GM23338 (cell line): ENCODE measurements at regions not wholly inside any gene's neighbourhood (a gene's known extent, or its start where the extent isn't known, plus 50 kb on each side); places are given as distances from the start of the nearest gene placed in this dataset.

Source experiments
- ATAC-seq: fragments of 200-7000 bp; cut with Tn5 transposase; 3 replicates; pipeline ENCODE4 v1.9.1; 2020
- DNase-seq: peaks from one replicate; pipeline ENCODE4 v3.0.0-alpha.2; 2015; ENCODE audit warnings: low spot score
- H2AFZ ChIP-seq: fragments of 200-600 bp; sonication (generic); 2 replicates; pipeline ENCODE4 v1.8.0; 2016; ENCODE audit warnings: antibody characterized with exemption, mild to moderate bottlenecking, moderate library complexity
- H3F3A ChIP-seq: fragments of 200-600 bp; sonication (generic); replicated peaks from 2 replicates; pipeline ENCODE4 v1.8.0; 2017; ENCODE audit warnings: antibody characterized with exemption, mixed run types, low read depth
- H3K27ac ChIP-seq: fragments of 200-600 bp; sonication (generic); 2 replicates; pipeline ENCODE4 v1.6.1; 2016; ENCODE audit warnings: low read depth
- H3K27me3 ChIP-seq: fragments of 200-600 bp; sonication (generic); 2 replicates; pipeline ENCODE4 v1.8.0; 2016; ENCODE audit warnings: mild to moderate bottlenecking, mixed run types, moderate library complexity; ENCODE audit not compliant: insufficient read depth
- H3K36me3 ChIP-seq: fragments of 200-600 bp; sonication (generic); 2 replicates; pipeline ENCODE4 v1.8.0; 2016; ENCODE audit warnings: mild to moderate bottlenecking; ENCODE audit not compliant: insufficient read depth
- H3K4me1 ChIP-seq: fragments of 200-600 bp; sonication (generic); 2 replicates; pipeline ENCODE4 v1.8.0; 2016; ENCODE audit warnings: mild to moderate bottlenecking, moderate library complexity; ENCODE audit not compliant: insufficient read depth
- H3K4me2 ChIP-seq: fragments of 200-600 bp; sonication (generic); 2 replicates; pipeline ENCODE4 v1.7.1; 2017; ENCODE audit warnings: mixed run types
- H3K4me3 ChIP-seq: fragments of 200-600 bp; sonication (generic); 2 replicates; pipeline ENCODE4 v1.6.1; 2016; ENCODE audit warnings: mixed run types
- H3K79me2 ChIP-seq: fragments of 200-600 bp; sonication (generic); replicated peaks from 2 replicates; pipeline ENCODE4 v1.8.0; 2017; ENCODE audit warnings: mild to moderate bottlenecking; ENCODE audit not compliant: insufficient read depth
- H3K9me2 ChIP-seq: fragments of 200-600 bp; sonication (generic); 2 replicates; pipeline ENCODE4 v1.8.0; 2017; ENCODE audit not compliant: insufficient read depth
- H4K20me1 ChIP-seq: fragments of 200-600 bp; sonication (generic); replicated peaks from 2 replicates; pipeline ENCODE4 v1.8.0; 2017; ENCODE audit warnings: mild to moderate bottlenecking; ENCODE audit not compliant: insufficient read depth
- H3K27ac Mint-ChIP-seq: 2 replicates; pipeline ENCODE4 v1.8.0; 2020; ENCODE audit warnings: inconsistent platforms, mild to moderate bottlenecking, moderate library complexity, mixed read lengths
- H3K27me3 Mint-ChIP-seq: 3 replicates; pipeline ENCODE4 v1.8.0; 2022; ENCODE audit warnings: low read depth, mild to moderate bottlenecking, moderate library complexity, mixed read lengths, inconsistent platforms; ENCODE audit not compliant: insufficient read depth, poor library complexity
- H3K36me3 Mint-ChIP-seq: 3 replicates; pipeline ENCODE4 v1.8.0; 2021; ENCODE audit warnings: low read depth, mild to moderate bottlenecking, inconsistent platforms, moderate library complexity, mixed read lengths
- H3K4me1 Mint-ChIP-seq: 3 replicates; pipeline ENCODE4 v1.8.0; 2020; ENCODE audit warnings: mild to moderate bottlenecking, inconsistent platforms, mixed read lengths
- H3K4me3 Mint-ChIP-seq: 3 replicates; pipeline ENCODE4 v1.8.0; 2021; ENCODE audit warnings: moderate library complexity, mild to moderate bottlenecking, inconsistent platforms, mixed read lengths
- H3K9me3 Mint-ChIP-seq: 3 replicates; pipeline ENCODE4 v1.8.0; 2020; ENCODE audit warnings: moderate library complexity, mild to moderate bottlenecking, inconsistent platforms, mixed read lengths
- CREB1 ChIP-seq: fragments of 250-450 bp; sonication (Bioruptor Pico); IDR thresholded peaks from 2 replicates; pipeline ENCODE4 v1.5.0; 2020; ENCODE audit warnings: low read depth, mild to moderate bottlenecking, moderate library complexity
- EZH2 ChIP-seq: fragments of 200-600 bp; sonication (generic); IDR thresholded peaks from one replicate; pipeline ENCODE4 v1.8.0; 2017; ENCODE audit warnings: antibody characterized with exemption, mild to moderate bottlenecking, low read depth; ENCODE audit not compliant: unreplicated experiment
- EZH2phosphoT487 ChIP-seq: fragments of 200-600 bp; sonication (generic); IDR thresholded peaks from one replicate; pipeline ENCODE4 v1.8.1; 2018; ENCODE audit warnings: antibody characterized with exemption; ENCODE audit not compliant: unreplicated experiment
- JUNB ChIP-seq: IDR thresholded peaks from one replicate; pipeline ENCODE4 v1.6.1; 2016; ENCODE audit warnings: antibody characterized with exemption; ENCODE audit not compliant: unreplicated experiment
- NANOG ChIP-seq: IDR thresholded peaks from 2 replicates; pipeline ENCODE4 v1.6.1; 2016; ENCODE audit warnings: antibody characterized with exemption, borderline replicate concordance
- POLR2AphosphoS5 ChIP-seq: IDR thresholded peaks from 2 replicates; pipeline ENCODE4 v1.6.1; 2016; ENCODE audit warnings: antibody characterized with exemption, low read depth
- STAT1 ChIP-seq: IDR thresholded peaks from one replicate; pipeline ENCODE4 v1.6.1; 2016; ENCODE audit warnings: antibody characterized with exemption; ENCODE audit not compliant: unreplicated experiment
- ZNF114 ChIP-seq: fragments of 250-450 bp; sonication (Bioruptor Pico); IDR thresholded peaks from 2 replicates; pipeline ENCODE4 v1.5.0; 2020; ENCODE audit warnings: mild to moderate bottlenecking, moderate library complexity
- ZNF331 ChIP-seq: fragments of 250-450 bp; sonication (Bioruptor Pico); IDR thresholded peaks from 2 replicates; pipeline ENCODE4 v1.5.0; 2020; ENCODE audit warnings: low read depth, mild to moderate bottlenecking, moderate library complexity
- TF ChIP-seq, protein P1 (sequence below): IDR thresholded peaks from 2 replicates; pipeline ENCODE4 v1.6.1; 2016; ENCODE audit warnings: antibody characterized with exemption
- TF ChIP-seq, protein P2 (sequence below): IDR thresholded peaks from one replicate; pipeline ENCODE4 v1.6.1; 2018; ENCODE audit warnings: antibody characterized with exemption; ENCODE audit not compliant: unreplicated experiment
- TF ChIP-seq, protein P3 (sequence below), 2 experiments: fragments of 200-600 bp in 1 of 2; sonication (generic) in 1 of 2; conservative IDR thresholded peaks; 2 replicates each; pipeline versions ENCODE4 v1.5.1 to v1.6.1; 2016 to 2017; ENCODE audit warnings: antibody characterized with exemption in 2 of 2, low read depth in 2 of 2, mild to moderate bottlenecking in 2 of 2, moderate library complexity in 1 of 2
- TF ChIP-seq, protein P4 (sequence below): fragments of 250-450 bp; sonication (Bioruptor Pico); IDR thresholded peaks from 2 replicates; pipeline ENCODE4 v1.5.0; 2020; ENCODE audit warnings: mild to moderate bottlenecking, moderate library complexity

DNA sequence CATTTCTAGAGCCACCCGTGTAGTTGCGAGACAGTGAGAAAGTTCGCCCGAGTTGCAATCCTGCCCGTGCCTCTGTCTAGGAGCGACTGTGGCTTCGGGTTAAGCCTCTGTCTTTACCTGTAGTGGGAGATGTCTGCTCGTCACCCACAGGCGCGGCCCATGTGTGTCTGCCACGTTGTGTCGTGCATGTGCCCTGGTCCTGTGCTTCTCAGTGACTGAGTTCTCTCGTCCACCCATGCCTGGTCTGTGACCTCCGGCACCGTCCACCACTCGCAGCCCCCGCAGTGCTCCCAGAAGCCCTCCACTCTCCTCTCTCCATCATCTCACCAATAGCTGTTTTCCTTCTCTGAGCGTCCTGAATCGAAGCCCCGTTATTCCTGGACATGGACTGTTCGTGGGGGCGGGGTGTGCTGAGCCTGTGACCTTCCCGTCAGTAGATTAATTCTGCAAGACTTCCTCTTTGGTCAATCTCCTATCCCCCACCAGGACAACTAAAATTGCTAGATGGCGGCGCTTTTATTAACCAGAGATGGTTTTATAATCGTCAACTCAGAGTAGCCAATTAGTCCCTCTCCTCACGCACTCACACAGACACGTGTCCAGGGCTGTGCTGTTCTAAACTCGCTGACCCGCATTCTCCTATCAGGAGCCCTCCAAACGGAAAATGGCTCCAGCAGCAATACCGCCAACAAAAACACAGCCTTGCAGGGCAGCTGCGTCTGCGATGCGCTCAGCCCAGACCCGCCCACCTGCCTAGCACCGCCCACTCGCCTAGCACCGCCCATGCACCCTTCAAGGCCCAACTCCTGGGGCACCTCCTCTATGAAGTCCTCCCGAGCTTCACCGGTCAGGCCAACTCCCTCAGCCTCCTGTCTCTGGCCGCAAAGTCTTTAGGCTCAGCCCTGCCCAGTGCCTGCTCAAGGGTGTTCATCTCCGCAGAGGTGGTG, 119.4 kb downstream of the TWIST2 start:
- no peaks in the 10 kb centered on the region for H3K4me1 ChIP-seq
- H3K9me3 Mint-ChIP-seq: no peaks in the 10 kb centered on the region; the same call in 2 of the 3 replicates
- no peaks in the 10 kb centered on the region for H3K9me2 ChIP-seq
- no peak overlapping the region for H3K4me3 Mint-ChIP-seq
- H4K20me1 ChIP-seq: no peaks in the 10 kb centered on the region
- H2AFZ ChIP-seq: peak overlapping the region; percentile 69
- H3K27me3 Mint-ChIP-seq: peaks cover 14% of the 10 kb centered on the region
- H3K27ac ChIP-seq: no peak overlapping the region
- ATAC-seq (peak; percentile 79), DNase-seq (peak; percentile 50)
- no peaks in the 10 kb centered on the region for H3K27me3 ChIP-seq
- no peaks in the 10 kb centered on the region for H3F3A ChIP-seq
- no peak overlapping the region for H3K4me3 ChIP-seq
- H3K79me2 ChIP-seq: no peaks in the 10 kb centered on the region
- no peaks in the 10 kb centered on the region; the same call in 2 of the 3 replicates for H3K36me3 Mint-ChIP-seq
- no peak overlapping the region for H3K27ac Mint-ChIP-seq
- H3K4me2 ChIP-seq: no peak overlapping the region
- TF ChIP-seq EZH2 (no peak), STAT1 (no peak), ZNF331 (CRISPR knock-in tag) (no peak), NANOG (no peak), POLR2AphosphoS5 (no peak), ZNF114 (CRISPR knock-in tag) (no peak), EZH2phosphoT487 (no peak), CREB1 (CRISPR knock-in tag) (no peak), JUNB (no peak)
- TF ChIP-seq, protein P1, sequence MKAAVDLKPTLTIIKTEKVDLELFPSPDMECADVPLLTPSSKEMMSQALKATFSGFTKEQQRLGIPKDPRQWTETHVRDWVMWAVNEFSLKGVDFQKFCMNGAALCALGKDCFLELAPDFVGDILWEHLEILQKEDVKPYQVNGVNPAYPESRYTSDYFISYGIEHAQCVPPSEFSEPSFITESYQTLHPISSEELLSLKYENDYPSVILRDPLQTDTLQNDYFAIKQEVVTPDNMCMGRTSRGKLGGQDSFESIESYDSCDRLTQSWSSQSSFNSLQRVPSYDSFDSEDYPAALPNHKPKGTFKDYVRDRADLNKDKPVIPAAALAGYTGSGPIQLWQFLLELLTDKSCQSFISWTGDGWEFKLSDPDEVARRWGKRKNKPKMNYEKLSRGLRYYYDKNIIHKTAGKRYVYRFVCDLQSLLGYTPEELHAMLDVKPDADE: no peak
- TF ChIP-seq, protein P2, sequence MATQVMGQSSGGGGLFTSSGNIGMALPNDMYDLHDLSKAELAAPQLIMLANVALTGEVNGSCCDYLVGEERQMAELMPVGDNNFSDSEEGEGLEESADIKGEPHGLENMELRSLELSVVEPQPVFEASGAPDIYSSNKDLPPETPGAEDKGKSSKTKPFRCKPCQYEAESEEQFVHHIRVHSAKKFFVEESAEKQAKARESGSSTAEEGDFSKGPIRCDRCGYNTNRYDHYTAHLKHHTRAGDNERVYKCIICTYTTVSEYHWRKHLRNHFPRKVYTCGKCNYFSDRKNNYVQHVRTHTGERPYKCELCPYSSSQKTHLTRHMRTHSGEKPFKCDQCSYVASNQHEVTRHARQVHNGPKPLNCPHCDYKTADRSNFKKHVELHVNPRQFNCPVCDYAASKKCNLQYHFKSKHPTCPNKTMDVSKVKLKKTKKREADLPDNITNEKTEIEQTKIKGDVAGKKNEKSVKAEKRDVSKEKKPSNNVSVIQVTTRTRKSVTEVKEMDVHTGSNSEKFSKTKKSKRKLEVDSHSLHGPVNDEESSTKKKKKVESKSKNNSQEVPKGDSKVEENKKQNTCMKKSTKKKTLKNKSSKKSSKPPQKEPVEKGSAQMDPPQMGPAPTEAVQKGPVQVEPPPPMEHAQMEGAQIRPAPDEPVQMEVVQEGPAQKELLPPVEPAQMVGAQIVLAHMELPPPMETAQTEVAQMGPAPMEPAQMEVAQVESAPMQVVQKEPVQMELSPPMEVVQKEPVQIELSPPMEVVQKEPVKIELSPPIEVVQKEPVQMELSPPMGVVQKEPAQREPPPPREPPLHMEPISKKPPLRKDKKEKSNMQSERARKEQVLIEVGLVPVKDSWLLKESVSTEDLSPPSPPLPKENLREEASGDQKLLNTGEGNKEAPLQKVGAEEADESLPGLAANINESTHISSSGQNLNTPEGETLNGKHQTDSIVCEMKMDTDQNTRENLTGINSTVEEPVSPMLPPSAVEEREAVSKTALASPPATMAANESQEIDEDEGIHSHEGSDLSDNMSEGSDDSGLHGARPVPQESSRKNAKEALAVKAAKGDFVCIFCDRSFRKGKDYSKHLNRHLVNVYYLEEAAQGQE: no peak
- TF ChIP-seq, protein P3, sequence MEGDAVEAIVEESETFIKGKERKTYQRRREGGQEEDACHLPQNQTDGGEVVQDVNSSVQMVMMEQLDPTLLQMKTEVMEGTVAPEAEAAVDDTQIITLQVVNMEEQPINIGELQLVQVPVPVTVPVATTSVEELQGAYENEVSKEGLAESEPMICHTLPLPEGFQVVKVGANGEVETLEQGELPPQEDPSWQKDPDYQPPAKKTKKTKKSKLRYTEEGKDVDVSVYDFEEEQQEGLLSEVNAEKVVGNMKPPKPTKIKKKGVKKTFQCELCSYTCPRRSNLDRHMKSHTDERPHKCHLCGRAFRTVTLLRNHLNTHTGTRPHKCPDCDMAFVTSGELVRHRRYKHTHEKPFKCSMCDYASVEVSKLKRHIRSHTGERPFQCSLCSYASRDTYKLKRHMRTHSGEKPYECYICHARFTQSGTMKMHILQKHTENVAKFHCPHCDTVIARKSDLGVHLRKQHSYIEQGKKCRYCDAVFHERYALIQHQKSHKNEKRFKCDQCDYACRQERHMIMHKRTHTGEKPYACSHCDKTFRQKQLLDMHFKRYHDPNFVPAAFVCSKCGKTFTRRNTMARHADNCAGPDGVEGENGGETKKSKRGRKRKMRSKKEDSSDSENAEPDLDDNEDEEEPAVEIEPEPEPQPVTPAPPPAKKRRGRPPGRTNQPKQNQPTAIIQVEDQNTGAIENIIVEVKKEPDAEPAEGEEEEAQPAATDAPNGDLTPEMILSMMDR (conservative IDR thresholded peaks at IDR 0.05; ENCODE audit: low read depth in 2 of 2): no peak
- TF ChIP-seq, protein P4, sequence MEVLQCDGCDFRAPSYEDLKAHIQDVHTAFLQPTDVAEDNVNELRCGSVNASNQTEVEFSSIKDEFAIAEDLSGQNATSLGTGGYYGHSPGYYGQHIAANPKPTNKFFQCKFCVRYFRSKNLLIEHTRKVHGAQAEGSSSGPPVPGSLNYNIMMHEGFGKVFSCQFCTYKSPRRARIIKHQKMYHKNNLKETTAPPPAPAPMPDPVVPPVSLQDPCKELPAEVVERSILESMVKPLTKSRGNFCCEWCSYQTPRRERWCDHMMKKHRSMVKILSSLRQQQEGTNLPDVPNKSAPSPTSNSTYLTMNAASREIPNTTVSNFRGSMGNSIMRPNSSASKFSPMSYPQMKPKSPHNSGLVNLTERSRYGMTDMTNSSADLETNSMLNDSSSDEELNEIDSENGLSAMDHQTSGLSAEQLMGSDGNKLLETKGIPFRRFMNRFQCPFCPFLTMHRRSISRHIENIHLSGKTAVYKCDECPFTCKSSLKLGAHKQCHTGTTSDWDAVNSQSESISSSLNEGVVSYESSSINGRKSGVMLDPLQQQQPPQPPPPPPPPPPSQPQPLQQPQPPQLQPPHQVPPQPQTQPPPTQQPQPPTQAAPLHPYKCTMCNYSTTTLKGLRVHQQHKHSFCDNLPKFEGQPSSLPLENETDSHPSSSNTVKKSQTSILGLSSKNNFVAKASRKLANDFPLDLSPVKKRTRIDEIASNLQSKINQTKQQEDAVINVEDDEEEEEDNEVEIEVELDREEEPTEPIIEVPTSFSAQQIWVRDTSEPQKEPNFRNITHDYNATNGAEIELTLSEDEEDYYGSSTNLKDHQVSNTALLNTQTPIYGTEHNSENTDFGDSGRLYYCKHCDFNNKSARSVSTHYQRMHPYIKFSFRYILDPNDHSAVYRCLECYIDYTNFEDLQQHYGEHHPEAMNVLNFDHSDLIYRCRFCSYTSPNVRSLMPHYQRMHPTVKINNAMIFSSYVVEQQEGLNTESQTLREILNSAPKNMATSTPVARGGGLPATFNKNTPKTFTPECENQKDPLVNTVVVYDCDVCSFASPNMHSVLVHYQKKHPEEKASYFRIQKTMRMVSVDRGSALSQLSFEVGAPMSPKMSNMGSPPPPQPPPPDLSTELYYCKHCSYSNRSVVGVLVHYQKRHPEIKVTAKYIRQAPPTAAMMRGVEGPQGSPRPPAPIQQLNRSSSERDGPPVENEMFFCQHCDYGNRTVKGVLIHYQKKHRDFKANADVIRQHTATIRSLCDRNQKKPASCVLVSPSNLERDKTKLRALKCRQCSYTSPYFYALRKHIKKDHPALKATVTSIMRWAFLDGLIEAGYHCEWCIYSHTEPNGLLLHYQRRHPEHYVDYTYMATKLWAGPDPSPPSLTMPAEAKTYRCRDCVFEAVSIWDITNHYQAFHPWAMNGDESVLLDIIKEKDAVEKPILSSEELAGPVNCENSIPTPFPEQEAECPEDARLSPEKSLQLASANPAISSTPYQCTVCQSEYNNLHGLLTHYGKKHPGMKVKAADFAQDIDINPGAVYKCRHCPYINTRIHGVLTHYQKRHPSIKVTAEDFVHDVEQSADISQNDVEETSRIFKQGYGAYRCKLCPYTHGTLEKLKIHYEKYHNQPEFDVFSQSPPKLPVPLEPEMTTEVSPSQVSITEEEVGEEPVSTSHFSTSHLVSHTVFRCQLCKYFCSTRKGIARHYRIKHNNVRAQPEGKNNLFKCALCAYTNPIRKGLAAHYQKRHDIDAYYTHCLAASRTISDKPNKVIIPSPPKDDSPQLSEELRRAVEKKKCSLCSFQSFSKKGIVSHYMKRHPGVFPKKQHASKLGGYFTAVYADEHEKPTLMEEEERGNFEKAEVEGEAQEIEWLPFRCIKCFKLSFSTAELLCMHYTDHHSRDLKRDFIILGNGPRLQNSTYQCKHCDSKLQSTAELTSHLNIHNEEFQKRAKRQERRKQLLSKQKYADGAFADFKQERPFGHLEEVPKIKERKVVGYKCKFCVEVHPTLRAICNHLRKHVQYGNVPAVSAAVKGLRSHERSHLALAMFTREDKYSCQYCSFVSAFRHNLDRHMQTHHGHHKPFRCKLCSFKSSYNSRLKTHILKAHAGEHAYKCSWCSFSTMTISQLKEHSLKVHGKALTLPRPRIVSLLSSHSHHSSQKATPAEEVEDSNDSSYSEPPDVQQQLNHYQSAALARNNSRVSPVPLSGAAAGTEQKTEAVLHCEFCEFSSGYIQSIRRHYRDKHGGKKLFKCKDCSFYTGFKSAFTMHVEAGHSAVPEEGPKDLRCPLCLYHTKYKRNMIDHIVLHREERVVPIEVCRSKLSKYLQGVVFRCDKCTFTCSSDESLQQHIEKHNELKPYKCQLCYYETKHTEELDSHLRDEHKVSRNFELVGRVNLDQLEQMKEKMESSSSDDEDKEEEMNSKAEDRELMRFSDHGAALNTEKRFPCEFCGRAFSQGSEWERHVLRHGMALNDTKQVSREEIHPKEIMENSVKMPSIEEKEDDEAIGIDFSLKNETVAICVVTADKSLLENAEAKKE: no peak
- H3K36me3 ChIP-seq: no peaks in the 10 kb centered on the region
- peaks cover 7% of the 10 kb centered on the region for H3K4me1 Mint-ChIP-seq
